ENCODE measurements at regions not wholly inside any gene's neighbourhood (a gene's known extent, or its start where the extent isn't known, plus 50 kb on each side); places are given as distances from the start of the nearest gene placed in this dataset.

DNA sequence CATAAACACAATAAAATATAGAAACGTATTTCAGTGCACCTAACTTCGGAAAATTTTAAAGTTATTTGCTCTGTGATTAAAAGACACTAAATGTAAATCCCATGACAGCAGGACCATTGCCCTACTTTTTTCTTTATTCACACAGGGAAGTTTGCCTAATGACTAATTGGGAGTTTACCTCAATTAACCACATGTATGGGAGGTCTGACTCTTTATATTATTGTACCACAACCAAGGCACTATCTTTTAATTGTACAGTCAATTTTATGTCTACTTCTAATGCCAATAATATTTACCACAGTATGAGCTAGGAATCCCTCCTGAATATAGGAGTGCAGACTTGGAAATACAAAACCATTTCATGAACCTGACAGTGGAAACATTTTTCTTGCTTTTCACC, 360.8 kb upstream of the NEGR1 start:
- intact Hi-C loops (cut with micrococcal nuclease), result no loop called here
- DNase-seq, result no peak
- Mint-ChIP-seq H3K4me1 (ENCODE audit: low read depth) (no peaks in the 10 kb centered on the region), H3K9me3 (peaks cover 13% of the 10 kb centered on the region), H3K36me3 (no peaks in the 10 kb centered on the region), H3K4me3 (no peak overlapping the region), H3K27me3 (no peaks in the 10 kb centered on the region), H3K27ac (no peak overlapping the region)
- ChIA-PET CTCF (no interaction called here), POLR2A (no interaction called here)

- no peak overlapping the region for H3K27ac Mint-ChIP-seq
- no peaks in the 10 kb centered on the region for H3K36me3 Mint-ChIP-seq
- POLR2A ChIA-PET, result no interaction called here
- no peak for DNase-seq
- no peak overlapping the region for H3K4me3 Mint-ChIP-seq
- CTCF ChIA-PET, result no interaction called here
- no peaks in the 10 kb centered on the region for H3K27me3 Mint-ChIP-seq
- no peaks in the 10 kb centered on the region for H3K4me1 Mint-ChIP-seq (ENCODE audit: low read depth)
- intact Hi-C loops (cut with micrococcal nuclease), result no loop called here
- peaks cover 8% of the 10 kb centered on the region for H3K9me3 Mint-ChIP-seq
Observed at GRCh38 chr1:72637593-72637992, 355.3 kb upstream of the NEGR1 start.

DNA sequence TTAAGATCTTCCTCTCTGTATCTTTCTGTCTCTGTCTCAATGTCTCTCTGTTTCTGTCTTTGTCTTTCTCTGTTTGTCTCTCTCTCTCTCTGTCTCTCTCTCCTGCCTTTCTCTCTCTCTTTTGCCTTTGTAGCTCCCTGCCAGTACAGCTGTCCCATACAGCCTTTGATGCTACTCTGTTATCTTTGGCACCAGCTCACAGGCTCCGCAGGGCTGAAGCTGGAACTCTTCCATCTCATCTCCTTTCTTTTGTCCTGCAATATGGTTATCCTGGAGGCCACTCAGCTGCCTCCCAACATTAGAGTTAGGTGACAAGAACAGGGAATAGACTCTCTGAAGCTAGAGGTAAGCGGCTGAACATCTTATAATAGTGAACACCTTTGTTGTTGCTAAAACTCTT, 354.3 kb upstream of the NEGR1 start:
- Mint-ChIP-seq H3K36me3 (no peaks in the 10 kb centered on the region), H3K4me3 (no peak overlapping the region), H3K27me3 (no peaks in the 10 kb centered on the region), H3K9me3 (peaks cover 4% of the 10 kb centered on the region), H3K27ac (no peak overlapping the region), H3K4me1 (ENCODE audit: low read depth) (no peaks in the 10 kb centered on the region)
- ChIA-PET POLR2A (no interaction called here), CTCF (no interaction called here)
- no peak for DNase-seq
- intact Hi-C loops (cut with micrococcal nuclease), result no loop called here

GRCh38 chr1:72635719-72636118, 353.4 kb upstream of the NEGR1 start:
- CTCF ChIA-PET, result no interaction called here
- intact Hi-C loops (cut with micrococcal nuclease), result no loop called here

DNA sequence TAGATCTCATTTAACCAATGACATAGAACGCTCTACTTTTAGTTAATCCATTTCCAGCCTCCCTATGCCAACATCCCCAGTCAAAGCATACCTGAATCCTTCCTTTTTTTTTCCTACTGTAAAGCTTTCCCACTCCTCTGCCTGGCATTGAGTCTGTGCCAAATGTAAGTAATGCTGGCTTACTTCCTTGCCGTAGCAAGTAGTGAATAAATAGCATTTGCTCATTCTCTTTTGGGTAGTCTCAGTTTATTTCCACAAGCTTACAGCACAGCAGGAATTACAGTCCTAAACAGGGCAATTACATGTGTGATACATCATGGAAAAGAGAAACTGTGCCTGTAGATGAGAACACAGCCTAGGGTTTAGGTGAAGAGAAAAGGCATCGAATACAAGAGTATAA, 352.6 kb upstream of the NEGR1 start:
- intact Hi-C loops (cut with micrococcal nuclease), result no loop called here
- CTCF ChIA-PET, result no interaction called here

More at GRCh38 chr1:72635719-72636118, 353.4 kb upstream of the NEGR1 start:
- Mint-ChIP-seq H3K36me3 (no peaks in the 10 kb centered on the region), H3K27ac (no peak overlapping the region), H3K4me1 (ENCODE audit: low read depth) (no peaks in the 10 kb centered on the region), H3K9me3 (peaks cover 4% of the 10 kb centered on the region), H3K27me3 (no peaks in the 10 kb centered on the region), H3K4me3 (no peak overlapping the region)
- DNase-seq, result no peak
- POLR2A ChIA-PET, result no interaction called here

DNA sequence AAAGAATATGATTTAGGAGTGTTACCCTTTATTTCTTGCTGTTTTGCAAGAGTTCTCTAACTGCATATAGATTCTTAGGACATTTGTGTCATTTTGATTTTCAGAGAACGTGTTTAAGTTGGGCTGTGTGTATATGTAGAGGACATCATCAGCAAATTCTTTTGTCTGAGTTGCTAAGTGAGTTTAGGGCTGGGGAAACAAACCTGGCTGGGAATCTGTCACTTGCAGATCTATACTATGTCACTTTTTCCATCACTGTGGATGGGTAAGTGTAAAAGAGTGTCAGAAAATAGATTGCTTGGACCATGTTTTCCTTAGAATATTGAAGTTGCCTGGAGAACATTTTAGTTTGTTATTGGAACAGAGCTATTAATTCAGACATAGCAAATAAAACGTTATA, 349.1 kb upstream of the NEGR1 start:
- POLR2A ChIA-PET, result no interaction called here
- Mint-ChIP-seq H3K27ac (no peak overlapping the region), H3K9me3 (peaks cover 4% of the 10 kb centered on the region), H3K36me3 (no peaks in the 10 kb centered on the region), H3K4me1 (ENCODE audit: low read depth) (no peaks in the 10 kb centered on the region), H3K4me3 (no peak overlapping the region), H3K27me3 (no peaks in the 10 kb centered on the region)
- intact Hi-C loops (cut with micrococcal nuclease), result no loop called here
- CTCF ChIA-PET, result no interaction called here
- DNase-seq, result no peak

More for the DNA sequence above, 352.6 kb upstream of the NEGR1 start:
- H3K4me1 Mint-ChIP-seq (ENCODE audit: low read depth), result no peaks in the 10 kb centered on the region
- no peak for DNase-seq
- H3K27me3 Mint-ChIP-seq, result no peaks in the 10 kb centered on the region
- peaks cover 4% of the 10 kb centered on the region for H3K9me3 Mint-ChIP-seq
- POLR2A ChIA-PET, result no interaction called here
- no peak overlapping the region for H3K27ac Mint-ChIP-seq
- H3K36me3 Mint-ChIP-seq, result no peaks in the 10 kb centered on the region
- H3K4me3 Mint-ChIP-seq, result no peak overlapping the region

DNA sequence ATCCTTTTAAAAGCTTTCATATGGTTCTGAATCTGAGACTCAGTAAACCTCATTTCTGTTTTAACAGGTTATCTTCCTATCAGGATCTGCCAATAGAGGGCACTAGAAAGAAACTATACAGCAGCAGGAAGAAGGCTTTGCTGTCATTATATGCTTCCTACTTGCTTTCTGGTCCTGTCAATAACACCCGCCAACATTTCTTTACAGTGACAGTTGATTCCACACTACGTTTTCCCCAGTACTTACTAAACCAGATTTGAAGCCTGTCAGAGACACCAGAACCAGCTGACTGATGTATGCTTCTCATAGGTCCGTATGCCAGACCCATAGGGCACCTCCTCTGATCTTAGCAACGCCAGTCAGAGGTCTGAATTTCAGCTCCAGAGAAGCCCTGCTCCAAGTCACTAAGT, 341.0 kb upstream of the NEGR1 start:
- intact Hi-C loops (cut with micrococcal nuclease), result loop anchor here (5.0 kb wide), 1 partner anchor 1374 kb away; no protein-coding TSS in a partner anchor
- H3K27me3 Mint-ChIP-seq, result no peaks in the 10 kb centered on the region
- ChIA-PET POLR2A (no interaction called here), CTCF (interaction anchor here (0.6 kb wide), 1 partner anchor 19 kb away, joined by 4 read pairs; no protein-coding TSS in a partner anchor)
- no peaks in the 10 kb centered on the region for H3K36me3 Mint-ChIP-seq
- H3K4me1 Mint-ChIP-seq (ENCODE audit: low read depth), result no peaks in the 10 kb centered on the region
- DNase-seq, result no peak
- H3K4me3 Mint-ChIP-seq, result no peak overlapping the region
- no peaks in the 10 kb centered on the region for H3K9me3 Mint-ChIP-seq
- H3K27ac Mint-ChIP-seq, result no peak overlapping the region

- intact Hi-C loops (cut with micrococcal nuclease), result loop anchor here (5.0 kb wide), 1 partner anchor 1377 kb away; no protein-coding TSS in a partner anchor
- ChIA-PET CTCF (no interaction called here), POLR2A (no interaction called here)
- Mint-ChIP-seq H3K4me3 (no peak overlapping the region), H3K27me3 (no peaks in the 10 kb centered on the region), H3K9me3 (peaks cover 2% of the 10 kb centered on the region), H3K36me3 (no peaks in the 10 kb centered on the region), H3K4me1 (ENCODE audit: low read depth) (no peaks in the 10 kb centered on the region), H3K27ac (no peak overlapping the region)
- DNase-seq, result no peak
Observed at GRCh38 chr1:72620453-72620852, 338.1 kb upstream of the NEGR1 start.

- CTCF ChIA-PET, result no interaction called here
- Mint-ChIP-seq H3K36me3 (no peaks in the 10 kb centered on the region), H3K9me3 (peaks cover 8% of the 10 kb centered on the region), H3K4me3 (no peak overlapping the region), H3K27me3 (no peaks in the 10 kb centered on the region), H3K27ac (no peak overlapping the region), H3K4me1 (ENCODE audit: low read depth) (no peaks in the 10 kb centered on the region)
- POLR2A ChIA-PET, result no interaction called here
- DNase-seq, result no peak
- intact Hi-C loops (cut with micrococcal nuclease), result no loop called here
Observed at GRCh38 chr1:72606216-72606810, 324.0 kb upstream of the NEGR1 start.

GRCh38 chr1:72601035-72601674, 318.8 kb upstream of the NEGR1 start:
- no peak for DNase-seq
- H3K27ac Mint-ChIP-seq, result no peak overlapping the region
- H3K4me1 Mint-ChIP-seq (ENCODE audit: low read depth), result no peaks in the 10 kb centered on the region
- H3K4me3 Mint-ChIP-seq, result no peak overlapping the region
- H3K9me3 Mint-ChIP-seq, result peaks cover 4% of the 10 kb centered on the region
- H3K36me3 Mint-ChIP-seq, result no peaks in the 10 kb centered on the region
- intact Hi-C loops (cut with micrococcal nuclease), result no loop called here
- CTCF ChIA-PET, result no interaction called here
- no peaks in the 10 kb centered on the region for H3K27me3 Mint-ChIP-seq
- POLR2A ChIA-PET, result no interaction called here

DNA sequence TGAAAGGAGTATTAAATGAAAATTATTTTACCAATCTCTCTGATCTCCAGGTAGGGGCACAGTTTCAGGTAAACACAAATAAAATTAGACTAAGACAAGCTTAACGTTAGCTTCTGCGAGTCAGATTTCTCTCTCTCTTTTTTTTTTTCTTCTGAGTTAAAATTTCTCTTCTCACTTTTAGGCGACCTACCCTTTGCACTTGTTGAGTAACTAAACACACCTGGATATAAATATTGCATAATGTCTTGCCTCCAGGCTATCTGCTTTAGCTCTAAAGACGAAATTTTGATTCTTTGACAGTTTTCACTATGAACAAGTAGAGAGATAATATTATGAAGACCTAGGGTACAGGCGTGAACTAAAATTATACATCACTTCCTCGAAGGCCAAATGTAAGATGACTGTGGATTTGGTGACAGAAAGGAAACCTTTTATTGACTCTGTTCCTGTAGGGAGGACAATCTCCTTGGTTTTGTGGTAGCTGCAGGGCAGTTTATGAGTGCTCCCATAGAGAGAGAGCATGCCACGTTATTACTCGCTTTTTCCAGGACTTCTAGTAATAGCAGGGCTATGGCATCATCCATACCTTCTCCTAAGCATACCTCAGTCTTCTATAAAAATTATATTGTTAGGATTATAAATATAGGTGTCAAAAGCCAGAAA, 303.8 kb upstream of the NEGR1 start:
- Mint-ChIP-seq H3K4me1 (ENCODE audit: low read depth) (no peaks in the 10 kb centered on the region), H3K9me3 (peaks cover 6% of the 10 kb centered on the region), H3K27me3 (no peaks in the 10 kb centered on the region), H3K27ac (no peak overlapping the region), H3K4me3 (no peak overlapping the region), H3K36me3 (no peaks in the 10 kb centered on the region)
- POLR2A ChIA-PET, result no interaction called here
- CTCF ChIA-PET, result no interaction called here
- intact Hi-C loops (cut with micrococcal nuclease), result no loop called here
- DNase-seq, result no peak

DNA sequence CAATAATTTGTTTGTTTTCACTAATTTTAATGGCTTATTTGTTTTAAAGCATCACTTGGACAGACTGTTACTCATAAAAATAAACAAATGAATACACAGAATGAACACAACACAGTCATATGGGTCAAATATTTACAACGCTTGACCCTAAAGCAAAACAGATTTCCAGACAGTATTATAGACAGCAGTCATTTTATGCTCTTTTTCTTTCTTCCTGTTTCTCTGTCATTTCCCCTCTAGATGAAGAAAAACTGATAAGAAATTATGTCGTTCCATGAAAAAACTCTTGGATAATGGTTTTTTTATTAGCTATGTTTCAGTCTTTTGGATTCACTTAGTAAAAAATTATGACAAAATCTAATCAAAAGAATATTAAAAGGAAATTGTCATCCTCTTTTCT, 297.3 kb upstream of the NEGR1 start:
- no peak for DNase-seq
- Mint-ChIP-seq H3K4me1 (ENCODE audit: low read depth) (no peaks in the 10 kb centered on the region), H3K4me3 (no peak overlapping the region), H3K27ac (no peak overlapping the region), H3K36me3 (no peaks in the 10 kb centered on the region), H3K9me3 (no peaks in the 10 kb centered on the region), H3K27me3 (no peaks in the 10 kb centered on the region)
- POLR2A ChIA-PET, result no interaction called here
- intact Hi-C loops (cut with micrococcal nuclease), result no loop called here
- CTCF ChIA-PET, result no interaction called here

- intact Hi-C loops (cut with micrococcal nuclease), result no loop called here
- no peak overlapping the region for H3K4me3 Mint-ChIP-seq
- no peaks in the 10 kb centered on the region for H3K27me3 Mint-ChIP-seq
- H3K36me3 Mint-ChIP-seq, result no peaks in the 10 kb centered on the region
- peaks cover 9% of the 10 kb centered on the region for H3K9me3 Mint-ChIP-seq
- ChIA-PET CTCF (no interaction called here), POLR2A (no interaction called here)
- DNase-seq, result no peak
- no peak overlapping the region for H3K27ac Mint-ChIP-seq
- no peaks in the 10 kb centered on the region for H3K4me1 Mint-ChIP-seq (ENCODE audit: low read depth)
Observed at GRCh38 chr1:72570815-72571214, 288.5 kb upstream of the NEGR1 start.

Measured in activated CD4-positive, alpha-beta memory T cell treated with anti-CD3 and anti-CD28 coated beads for 36 hours (primary cell).